ENCODE measurements at regions not wholly inside any gene's neighbourhood (a gene's known extent, or its start where the extent isn't known, plus 50 kb on each side); places are given as distances from the start of the nearest gene placed in this dataset.

DNA sequence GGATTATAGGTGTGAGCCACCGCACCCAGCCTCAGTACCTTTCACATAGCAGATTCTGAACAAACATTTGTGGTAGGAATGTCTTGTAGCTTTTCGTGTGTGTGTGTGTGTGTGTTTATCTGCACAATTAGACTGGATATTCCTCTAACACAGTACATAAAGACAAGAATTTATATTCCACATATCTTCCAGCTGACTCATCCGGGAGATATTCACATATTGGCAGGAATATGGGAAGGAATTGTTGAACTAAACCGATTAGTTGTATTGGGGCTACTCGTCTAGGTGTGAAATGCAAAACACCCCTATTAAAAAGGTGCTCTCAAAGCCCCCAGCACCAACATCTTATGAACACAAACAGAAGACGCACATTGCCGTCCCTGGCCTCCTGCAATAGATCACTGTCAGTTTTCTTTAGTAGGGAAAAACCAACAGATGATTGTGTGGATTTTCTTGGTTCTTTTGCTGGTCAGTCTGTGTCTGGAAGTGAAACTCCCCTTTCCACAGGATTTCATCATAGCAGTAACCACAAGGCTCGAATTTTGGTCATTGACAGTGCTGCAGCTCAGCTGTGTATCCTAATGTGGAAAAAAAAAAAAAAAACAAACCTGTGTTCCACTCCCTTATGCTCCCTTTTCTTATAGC is 208.5 kb upstream of the ACVR2A start:
- H3K9ac ChIP-seq (ENCODE audit: low read length) = no peak overlapping the region
- H3K27me3 ChIP-seq (ENCODE audit: control insufficient read depth, insufficient read depth, low read length) = no peaks in the 10 kb centered on the region
- no peaks in the 10 kb centered on the region for H3K36me3 ChIP-seq (ENCODE audit: control insufficient read depth, insufficient read depth, low read length)
- no peak overlapping the region for H3K27ac ChIP-seq (ENCODE audit: low read depth, low read length)
- no peaks in the 10 kb centered on the region for H3K9me3 ChIP-seq (ENCODE audit: control insufficient read depth, insufficient read depth, low read depth, low read length)
- H3K4me3 ChIP-seq (ENCODE audit: low read depth, low read length) = no peak overlapping the region
- H3K4me1 ChIP-seq (ENCODE audit: control insufficient read depth, insufficient read depth, low read length) = no peaks in the 10 kb centered on the region

DNA sequence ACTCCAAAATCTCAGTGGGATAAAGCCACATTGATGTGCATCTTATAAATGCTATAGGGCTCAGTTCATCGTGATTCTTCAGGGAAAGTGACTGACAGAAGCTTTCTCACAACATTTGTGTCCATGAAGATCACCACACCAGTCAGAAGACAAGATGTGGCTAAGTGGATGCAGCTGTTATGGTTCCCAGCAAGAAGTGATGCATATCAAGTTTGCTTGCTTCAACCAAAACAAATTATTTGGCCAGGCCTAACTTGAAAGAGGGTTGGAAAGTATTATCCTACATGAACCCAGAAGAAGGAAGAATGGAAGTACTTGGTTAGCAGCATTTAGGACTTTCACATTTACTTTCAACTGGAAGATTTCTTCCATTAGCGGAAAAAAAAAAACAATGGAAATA is 210.0 kb upstream of the ACVR2A start:
- H3K27me3 ChIP-seq (ENCODE audit: control insufficient read depth, insufficient read depth, low read length) = no peaks in the 10 kb centered on the region
- no peak overlapping the region for H3K4me3 ChIP-seq (ENCODE audit: low read depth, low read length)
- H3K36me3 ChIP-seq (ENCODE audit: control insufficient read depth, insufficient read depth, low read length) = no peaks in the 10 kb centered on the region
- no peaks in the 10 kb centered on the region for H3K4me1 ChIP-seq (ENCODE audit: control insufficient read depth, insufficient read depth, low read length)
- no peaks in the 10 kb centered on the region for H3K9me3 ChIP-seq (ENCODE audit: control insufficient read depth, insufficient read depth, low read depth, low read length)
- H3K9ac ChIP-seq (ENCODE audit: low read length) = no peak overlapping the region
- no peak overlapping the region for H3K27ac ChIP-seq (ENCODE audit: low read depth, low read length)

DNA sequence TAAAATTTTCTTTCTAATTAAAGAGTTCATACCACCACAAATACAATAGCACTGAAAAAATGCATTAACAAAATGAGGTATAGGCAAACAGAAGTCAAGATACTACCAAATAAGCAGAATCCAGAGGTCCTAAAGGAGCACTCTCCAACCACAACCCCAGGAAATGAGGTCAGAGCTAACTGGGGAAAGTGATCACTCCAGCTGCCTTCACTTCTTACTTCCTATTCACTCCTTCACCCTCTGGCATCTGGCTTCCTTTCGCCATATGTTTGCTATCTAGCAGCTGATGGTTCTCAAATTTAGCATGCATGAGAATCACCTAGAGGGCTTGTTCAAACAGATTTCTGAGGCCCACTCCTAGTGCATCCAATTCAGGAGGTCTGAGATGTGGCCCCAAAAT is 212.6 kb upstream of the ACVR2A start:
- no peak overlapping the region for H3K27ac ChIP-seq (ENCODE audit: low read depth, low read length)
- no peak overlapping the region for H3K9ac ChIP-seq (ENCODE audit: low read length)
- H3K36me3 ChIP-seq (ENCODE audit: control insufficient read depth, insufficient read depth, low read length) = no peaks in the 10 kb centered on the region
- no peaks in the 10 kb centered on the region for H3K9me3 ChIP-seq (ENCODE audit: control insufficient read depth, insufficient read depth, low read depth, low read length)
- H3K4me1 ChIP-seq (ENCODE audit: control insufficient read depth, insufficient read depth, low read length) = no peaks in the 10 kb centered on the region
- no peaks in the 10 kb centered on the region for H3K27me3 ChIP-seq (ENCODE audit: control insufficient read depth, insufficient read depth, low read length)
- no peak overlapping the region for H3K4me3 ChIP-seq (ENCODE audit: low read depth, low read length)

DNA sequence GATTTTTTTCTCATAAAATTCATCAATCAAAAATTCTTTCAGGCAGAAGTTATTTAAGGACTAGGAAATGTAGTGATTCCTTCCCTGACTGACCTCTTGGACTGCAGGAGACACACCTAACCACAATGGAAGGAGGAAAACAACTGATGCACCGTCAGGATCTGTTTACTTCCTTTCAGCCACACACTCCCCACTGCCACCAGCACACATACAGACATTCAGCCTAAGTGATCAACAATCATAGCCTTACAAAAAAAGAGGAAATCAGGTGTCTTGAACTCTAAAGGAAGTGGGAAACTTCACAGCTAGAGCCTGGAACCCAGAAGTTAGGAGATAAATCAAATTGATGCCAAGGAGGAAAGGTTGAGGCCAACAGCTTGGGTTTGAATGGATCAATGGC is 213.5 kb upstream of the ACVR2A start:
- Histone ChIP-seq H3K4me3 (ENCODE audit: low read depth, low read length) (no peak overlapping the region), H3K36me3 (ENCODE audit: control insufficient read depth, insufficient read depth, low read length) (no peaks in the 10 kb centered on the region), H3K9me3 (ENCODE audit: control insufficient read depth, insufficient read depth, low read depth, low read length) (no peaks in the 10 kb centered on the region), H3K27me3 (ENCODE audit: control insufficient read depth, insufficient read depth, low read length) (no peaks in the 10 kb centered on the region), H3K27ac (ENCODE audit: low read depth, low read length) (no peak overlapping the region), H3K4me1 (ENCODE audit: control insufficient read depth, insufficient read depth, low read length) (no peaks in the 10 kb centered on the region), H3K9ac (ENCODE audit: low read length) (no peak overlapping the region)

DNA sequence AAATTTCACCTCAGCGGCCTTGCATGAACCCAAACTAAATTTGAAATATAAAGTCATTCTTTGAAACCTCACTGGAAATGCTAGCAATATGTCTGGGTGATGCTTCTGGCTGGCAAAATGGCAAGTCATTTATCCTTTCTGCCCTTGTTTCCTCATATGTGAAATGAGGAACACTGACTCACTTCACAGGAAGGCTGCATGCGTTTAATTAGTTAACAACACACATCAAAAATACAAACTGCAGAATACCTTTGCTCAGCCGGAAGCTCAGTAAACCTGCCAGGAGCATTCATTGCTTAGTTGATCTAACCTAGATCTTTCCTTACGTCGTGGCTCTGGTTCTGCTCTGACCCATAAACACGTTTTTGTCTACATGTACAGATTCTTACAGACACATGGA is 214.2 kb upstream of the ACVR2A start:
- no peaks in the 10 kb centered on the region for H3K4me1 ChIP-seq (ENCODE audit: control insufficient read depth, insufficient read depth, low read length)
- H3K9me3 ChIP-seq (ENCODE audit: control insufficient read depth, insufficient read depth, low read depth, low read length) = no peaks in the 10 kb centered on the region
- no peak overlapping the region for H3K27ac ChIP-seq (ENCODE audit: low read depth, low read length)
- no peak overlapping the region for H3K9ac ChIP-seq (ENCODE audit: low read length)
- H3K4me3 ChIP-seq (ENCODE audit: low read depth, low read length) = no peak overlapping the region
- no peaks in the 10 kb centered on the region for H3K27me3 ChIP-seq (ENCODE audit: control insufficient read depth, insufficient read depth, low read length)
- no peaks in the 10 kb centered on the region for H3K36me3 ChIP-seq (ENCODE audit: control insufficient read depth, insufficient read depth, low read length)

DNA sequence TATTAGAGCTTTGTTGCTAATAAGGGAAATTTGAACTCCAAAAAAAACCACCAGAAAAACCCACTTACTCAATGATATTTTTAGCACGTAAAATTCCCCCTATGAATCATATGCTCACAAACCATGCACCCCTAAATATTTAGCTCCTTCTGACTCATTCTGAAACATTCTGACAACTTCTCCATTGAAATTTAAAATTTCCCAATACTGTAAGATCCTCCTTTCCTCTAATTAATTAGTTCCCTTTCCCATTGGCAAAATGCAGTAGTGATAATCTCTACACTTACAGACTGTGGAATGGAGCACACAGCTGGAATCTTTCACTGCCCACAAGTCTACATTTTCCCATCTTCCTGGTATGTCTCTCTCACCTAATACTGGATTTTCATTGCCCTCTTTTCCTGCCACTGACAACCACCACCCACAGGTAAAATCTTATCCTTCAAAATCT is 215.8 kb upstream of the ACVR2A start:
- Histone ChIP-seq H3K9ac (ENCODE audit: low read length) (no peak overlapping the region), H3K4me1 (ENCODE audit: control insufficient read depth, insufficient read depth, low read length) (no peaks in the 10 kb centered on the region), H3K9me3 (ENCODE audit: control insufficient read depth, insufficient read depth, low read depth, low read length) (no peaks in the 10 kb centered on the region), H3K27ac (ENCODE audit: low read depth, low read length) (no peak overlapping the region), H3K27me3 (ENCODE audit: control insufficient read depth, insufficient read depth, low read length) (no peaks in the 10 kb centered on the region), H3K36me3 (ENCODE audit: control insufficient read depth, insufficient read depth, low read length) (no peaks in the 10 kb centered on the region), H3K4me3 (ENCODE audit: low read depth, low read length) (no peak overlapping the region)

DNA sequence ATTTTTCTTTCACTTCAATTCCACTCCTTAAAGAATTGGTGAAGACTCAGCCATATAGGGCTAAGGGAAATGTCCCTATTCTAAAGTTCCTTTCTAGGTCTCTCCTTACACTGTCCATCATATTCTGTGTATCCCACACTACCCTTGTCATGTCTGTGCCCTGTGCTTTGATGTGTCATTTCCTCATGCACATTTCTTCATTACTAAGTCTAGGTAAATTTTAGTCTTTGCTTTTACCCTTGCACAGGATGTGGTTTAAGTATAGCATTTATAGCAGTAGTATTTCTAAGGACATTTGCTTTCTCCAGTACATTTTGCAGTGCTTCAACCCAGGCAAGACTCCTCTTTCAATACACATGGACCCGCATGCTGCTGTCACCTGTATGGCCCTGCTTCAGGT is 221.5 kb upstream of the ACVR2A start:
- Histone ChIP-seq H3K9ac (ENCODE audit: low read length) (no peak overlapping the region), H3K9me3 (ENCODE audit: control insufficient read depth, insufficient read depth, low read depth, low read length) (no peaks in the 10 kb centered on the region), H3K27ac (ENCODE audit: low read depth, low read length) (no peak overlapping the region), H3K36me3 (ENCODE audit: control insufficient read depth, insufficient read depth, low read length) (no peaks in the 10 kb centered on the region), H3K4me1 (ENCODE audit: control insufficient read depth, insufficient read depth, low read length) (no peaks in the 10 kb centered on the region), H3K4me3 (ENCODE audit: low read depth, low read length) (no peak overlapping the region), H3K27me3 (ENCODE audit: control insufficient read depth, insufficient read depth, low read length) (no peaks in the 10 kb centered on the region)

DNA sequence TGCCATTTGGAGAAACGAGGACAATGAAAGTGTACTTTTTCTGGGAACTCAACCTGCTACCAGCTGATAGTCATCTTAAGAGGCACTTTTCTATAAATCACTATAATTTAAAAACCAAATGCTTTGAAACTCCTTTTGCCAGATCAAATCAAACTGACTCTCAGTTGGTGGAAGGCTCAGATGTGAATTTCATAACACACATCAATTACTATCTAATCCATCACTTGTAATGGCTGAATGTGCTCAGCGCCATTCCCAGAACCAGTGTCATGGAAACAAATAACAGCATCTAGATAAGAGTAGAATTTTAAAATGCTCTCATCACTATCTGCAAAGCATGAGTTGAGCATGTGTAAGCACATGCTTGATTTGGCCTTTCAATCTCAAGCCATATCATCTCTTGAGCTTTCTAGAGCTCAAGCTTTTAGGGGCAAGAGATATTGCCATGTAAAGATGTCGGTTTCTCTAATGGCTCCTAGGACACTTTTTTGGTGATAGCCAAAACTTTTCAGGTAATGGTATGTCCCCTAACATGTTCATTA is 223.1 kb upstream of the ACVR2A start:
- Histone ChIP-seq H3K9me3 (ENCODE audit: control insufficient read depth, insufficient read depth, low read depth, low read length) (no peaks in the 10 kb centered on the region), H3K4me1 (ENCODE audit: control insufficient read depth, insufficient read depth, low read length) (no peaks in the 10 kb centered on the region), H3K27me3 (ENCODE audit: control insufficient read depth, insufficient read depth, low read length) (no peaks in the 10 kb centered on the region), H3K27ac (ENCODE audit: low read depth, low read length) (no peak overlapping the region), H3K4me3 (ENCODE audit: low read depth, low read length) (no peak overlapping the region), H3K36me3 (ENCODE audit: control insufficient read depth, insufficient read depth, low read length) (no peaks in the 10 kb centered on the region), H3K9ac (ENCODE audit: low read length) (no peak overlapping the region)

DNA sequence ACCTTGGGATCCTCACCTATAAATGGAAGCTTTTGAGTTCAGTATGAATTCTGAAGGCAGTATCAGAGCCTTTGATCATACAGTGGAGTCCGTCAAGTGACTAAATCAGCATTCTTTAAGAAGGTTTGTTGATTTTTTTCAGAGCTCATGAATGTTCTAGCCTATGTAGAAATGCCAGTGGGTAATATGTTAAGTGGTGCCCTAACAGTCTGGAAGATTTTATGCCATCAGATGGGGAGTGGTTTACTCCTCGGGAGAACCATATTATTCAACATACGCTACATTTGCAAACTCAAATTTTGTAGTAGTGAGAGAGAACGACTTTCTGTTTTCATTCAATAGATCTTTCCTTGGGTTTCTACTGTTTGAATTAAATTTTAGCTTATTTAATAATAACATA is 225.0 kb upstream of the ACVR2A start:
- H3K27ac ChIP-seq (ENCODE audit: low read depth, low read length) = no peak overlapping the region
- H3K4me3 ChIP-seq (ENCODE audit: low read depth, low read length) = no peak overlapping the region
- no peaks in the 10 kb centered on the region for H3K36me3 ChIP-seq (ENCODE audit: control insufficient read depth, insufficient read depth, low read length)
- no peaks in the 10 kb centered on the region for H3K4me1 ChIP-seq (ENCODE audit: control insufficient read depth, insufficient read depth, low read length)
- H3K9ac ChIP-seq (ENCODE audit: low read length) = no peak overlapping the region
- H3K9me3 ChIP-seq (ENCODE audit: control insufficient read depth, insufficient read depth, low read depth, low read length) = no peaks in the 10 kb centered on the region
- no peaks in the 10 kb centered on the region for H3K27me3 ChIP-seq (ENCODE audit: control insufficient read depth, insufficient read depth, low read length)

DNA sequence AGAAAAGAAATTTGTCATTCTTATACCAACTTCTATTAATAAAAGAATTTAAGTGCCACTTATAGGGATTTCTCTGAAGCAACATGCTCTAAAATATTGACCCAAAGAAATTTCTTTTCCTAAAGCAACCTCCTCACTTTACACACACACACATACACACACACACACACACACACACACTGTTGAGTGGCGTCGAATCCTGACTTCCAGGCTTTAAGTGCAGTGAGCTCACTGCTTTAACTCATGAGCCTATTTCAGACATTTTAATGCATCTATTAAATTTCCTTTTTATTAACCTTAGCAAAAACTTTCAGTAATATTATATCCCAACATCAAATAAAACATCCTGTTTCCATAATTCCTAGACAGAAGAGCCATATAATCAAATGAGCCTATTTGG is 229.1 kb upstream of the ACVR2A start:
- Histone ChIP-seq H3K4me1 (ENCODE audit: control insufficient read depth, insufficient read depth, low read length) (no peaks in the 10 kb centered on the region), H3K9me3 (ENCODE audit: control insufficient read depth, insufficient read depth, low read depth, low read length) (no peaks in the 10 kb centered on the region), H3K36me3 (ENCODE audit: control insufficient read depth, insufficient read depth, low read length) (no peaks in the 10 kb centered on the region), H3K27me3 (ENCODE audit: control insufficient read depth, insufficient read depth, low read length) (no peaks in the 10 kb centered on the region), H3K27ac (ENCODE audit: low read depth, low read length) (no peak overlapping the region), H3K9ac (ENCODE audit: low read length) (no peak overlapping the region), H3K4me3 (ENCODE audit: low read depth, low read length) (no peak overlapping the region)

DNA sequence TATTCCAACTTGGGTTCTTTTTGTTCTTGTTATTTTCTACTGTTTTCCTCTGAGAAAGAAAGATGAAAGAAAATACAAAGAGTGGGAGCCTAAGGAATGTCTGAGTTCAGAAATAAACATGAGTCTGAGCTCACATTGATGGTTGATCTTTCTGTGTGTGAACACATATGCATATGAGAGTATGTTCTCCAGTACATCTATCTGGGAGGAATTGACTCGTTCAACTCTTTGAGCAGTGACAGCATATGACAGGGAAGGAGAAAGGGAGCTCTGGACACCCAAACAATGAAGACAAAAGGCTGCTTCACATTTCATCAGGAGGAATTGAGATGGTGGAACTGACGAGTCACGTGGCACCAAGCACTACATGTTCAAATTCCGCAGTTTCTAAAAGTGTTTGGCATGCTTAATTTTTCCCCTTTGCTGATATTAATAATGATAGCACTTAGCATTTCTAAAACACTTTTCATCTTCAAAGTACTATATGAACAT is 229.8 kb upstream of the ACVR2A start:
- H3K9me3 ChIP-seq (ENCODE audit: control insufficient read depth, insufficient read depth, low read depth, low read length) = no peaks in the 10 kb centered on the region
- no peak overlapping the region for H3K27ac ChIP-seq (ENCODE audit: low read depth, low read length)
- no peak overlapping the region for H3K4me3 ChIP-seq (ENCODE audit: low read depth, low read length)
- H3K4me1 ChIP-seq (ENCODE audit: control insufficient read depth, insufficient read depth, low read length) = no peaks in the 10 kb centered on the region
- no peak overlapping the region for H3K9ac ChIP-seq (ENCODE audit: low read length)
- no peaks in the 10 kb centered on the region for H3K36me3 ChIP-seq (ENCODE audit: control insufficient read depth, insufficient read depth, low read length)
- H3K27me3 ChIP-seq (ENCODE audit: control insufficient read depth, insufficient read depth, low read length) = no peaks in the 10 kb centered on the region

Data from HUES6 (cell line).